Stimulated activated CD8-positive, alpha-beta memory T cell treated with anti-CD3 and anti-CD28 coated beads, Interleukin-7, amount 100 ng/mL, for 1 hour (primary cell): ENCODE measurements at regions not wholly inside any gene's neighbourhood (a gene's known extent, or its start where the extent isn't known, plus 50 kb on each side); places are given as distances from the start of the nearest gene placed in this dataset.
A peak's percentile ranks its signal among the peaks of the same experiment; 100 is the strongest.
"Not testable (repeated sequence)": the region's sequence is repeated elsewhere in the genome, so short reads cannot be mapped to it uniquely, and the experiment has no call there.

Experiments
- DNase-seq, 2 donors: peaks; one replicate each; pipeline ENCODE4 v3.0.0-alpha.2; 2020; ENCODE audit warnings: low read depth in 2 of 2

DNA sequence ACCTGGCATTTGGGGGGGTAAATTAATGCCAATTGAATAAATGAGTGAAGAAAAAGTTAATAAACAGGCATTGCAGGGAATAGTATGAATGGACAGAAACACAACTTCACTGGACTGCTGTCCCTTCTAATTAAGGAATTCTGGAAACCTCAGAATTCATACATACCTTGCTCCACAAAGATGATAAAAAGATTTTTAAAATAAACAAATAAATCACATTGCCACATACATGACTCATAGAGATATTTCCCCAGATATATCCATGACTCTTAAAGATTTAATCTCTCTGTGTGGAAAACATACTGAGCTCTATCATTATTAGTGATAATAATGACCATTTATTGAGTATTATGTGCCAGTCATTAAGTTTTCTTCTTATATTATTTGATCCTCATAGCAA, 469.0 kb upstream of the MEF2C start:
- DNase-seq = no peak

DNA sequence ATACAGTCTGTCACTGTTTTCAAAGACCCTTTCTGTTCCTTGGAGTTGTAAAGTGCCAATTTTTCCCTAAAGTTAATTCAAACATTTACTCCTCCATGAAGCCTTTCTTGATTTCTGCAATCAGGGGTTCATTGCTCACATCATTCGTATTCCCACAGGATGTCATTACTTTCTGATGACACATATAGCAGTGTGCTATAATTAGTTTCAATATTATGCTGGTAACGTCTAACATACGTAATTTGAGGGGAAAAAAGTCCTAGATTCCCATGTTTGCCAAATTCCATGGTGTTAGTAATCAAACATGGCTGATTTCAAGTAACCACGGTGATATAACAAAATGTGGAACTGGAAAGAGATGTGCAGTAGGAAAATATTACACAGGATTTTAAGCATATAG, 468.2 kb upstream of the MEF2C start:
- DNase-seq = no peak

DNA sequence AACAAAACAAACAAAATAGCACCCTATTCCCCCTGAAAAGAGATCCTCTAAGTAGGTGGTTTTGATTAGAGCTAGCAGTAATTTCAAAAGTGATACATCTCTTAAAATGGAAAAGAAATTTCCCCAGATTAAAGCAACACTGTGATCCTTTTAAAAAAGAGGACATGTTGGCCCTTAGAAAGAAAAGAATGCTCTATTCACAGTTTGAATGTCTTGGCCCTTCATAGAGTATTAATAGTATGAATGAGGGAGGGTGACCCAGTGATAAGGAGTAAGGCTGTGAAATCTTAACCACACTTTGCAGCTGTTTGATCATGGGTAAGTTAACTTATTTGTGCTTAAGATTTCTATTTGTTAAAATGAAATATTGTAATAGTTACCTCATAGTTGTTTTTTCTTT, 467.7 kb upstream of the MEF2C start:
- no peak for DNase-seq

DNA sequence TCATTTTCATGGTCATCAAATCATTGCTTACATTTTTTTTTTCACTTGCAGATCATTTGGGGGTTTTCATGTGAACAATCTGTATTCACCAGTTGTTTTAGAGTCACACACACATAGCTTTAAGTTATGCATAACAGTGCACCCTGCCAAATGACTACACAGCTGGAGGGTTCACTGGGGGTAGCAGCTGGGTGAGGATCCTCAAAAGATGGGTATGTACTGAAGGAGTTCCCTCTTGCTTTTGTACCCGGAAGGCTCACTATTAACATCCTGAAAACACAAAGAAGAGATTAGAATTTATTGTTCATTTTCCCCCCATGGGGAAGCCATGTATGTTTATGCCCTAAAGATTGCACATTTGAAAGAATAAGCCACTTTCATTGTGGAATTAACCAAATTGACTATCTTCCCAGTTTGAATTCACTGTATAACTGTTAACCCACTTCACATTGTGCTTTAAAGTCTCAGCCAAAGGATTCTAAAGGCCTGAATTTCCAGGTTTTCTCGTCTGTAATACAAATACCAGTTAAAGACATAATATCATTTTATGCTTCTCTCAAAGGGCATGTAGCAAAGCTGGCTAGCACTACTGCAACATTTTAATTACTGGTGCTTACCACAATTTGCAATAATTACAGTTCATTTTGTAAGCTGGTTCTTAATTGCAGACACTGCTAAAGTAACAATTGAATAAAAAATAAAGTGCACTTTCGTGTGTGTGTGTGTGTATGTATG, 466.4 kb upstream of the MEF2C start:
- no peak for DNase-seq

DNA sequence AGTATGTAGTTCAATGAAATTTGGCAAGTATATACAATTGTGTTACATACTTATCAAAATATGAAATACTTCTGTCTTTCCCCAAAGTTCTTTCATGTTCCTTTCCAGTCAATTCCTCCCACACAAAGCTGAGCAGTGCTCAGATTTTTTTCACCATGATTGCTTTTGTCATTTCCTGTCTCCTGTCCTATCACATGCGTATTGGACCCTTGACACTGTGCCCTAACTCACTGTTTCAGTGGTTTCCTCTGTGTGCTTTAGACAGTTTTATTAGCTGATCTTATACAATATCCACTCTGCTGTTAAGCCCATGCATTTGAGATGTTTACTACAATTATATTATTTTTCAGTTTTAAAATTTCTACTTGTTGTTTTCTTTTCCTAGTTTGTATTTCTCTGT, 463.6 kb upstream of the MEF2C start:
- DNase-seq = no peak

DNA sequence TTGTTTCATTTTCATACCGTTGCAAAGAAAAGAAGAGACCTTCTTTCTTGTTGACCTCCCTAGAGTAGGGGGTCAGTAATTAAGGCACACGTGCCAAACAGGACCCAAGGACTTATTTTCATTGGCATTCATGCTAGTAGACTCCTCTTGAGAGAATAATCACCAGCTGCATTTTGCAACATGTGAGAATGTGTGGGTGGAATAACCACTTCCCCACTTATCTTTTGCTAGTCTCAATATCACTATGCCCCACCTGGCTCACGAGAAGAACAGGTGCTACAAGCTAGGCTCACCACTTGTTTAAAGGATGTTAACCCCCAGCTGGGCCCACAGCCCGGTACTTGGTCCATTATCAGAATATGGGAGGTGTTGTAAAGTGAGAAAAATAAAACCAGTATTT, 460.7 kb upstream of the MEF2C start:
- no peak for DNase-seq

DNA sequence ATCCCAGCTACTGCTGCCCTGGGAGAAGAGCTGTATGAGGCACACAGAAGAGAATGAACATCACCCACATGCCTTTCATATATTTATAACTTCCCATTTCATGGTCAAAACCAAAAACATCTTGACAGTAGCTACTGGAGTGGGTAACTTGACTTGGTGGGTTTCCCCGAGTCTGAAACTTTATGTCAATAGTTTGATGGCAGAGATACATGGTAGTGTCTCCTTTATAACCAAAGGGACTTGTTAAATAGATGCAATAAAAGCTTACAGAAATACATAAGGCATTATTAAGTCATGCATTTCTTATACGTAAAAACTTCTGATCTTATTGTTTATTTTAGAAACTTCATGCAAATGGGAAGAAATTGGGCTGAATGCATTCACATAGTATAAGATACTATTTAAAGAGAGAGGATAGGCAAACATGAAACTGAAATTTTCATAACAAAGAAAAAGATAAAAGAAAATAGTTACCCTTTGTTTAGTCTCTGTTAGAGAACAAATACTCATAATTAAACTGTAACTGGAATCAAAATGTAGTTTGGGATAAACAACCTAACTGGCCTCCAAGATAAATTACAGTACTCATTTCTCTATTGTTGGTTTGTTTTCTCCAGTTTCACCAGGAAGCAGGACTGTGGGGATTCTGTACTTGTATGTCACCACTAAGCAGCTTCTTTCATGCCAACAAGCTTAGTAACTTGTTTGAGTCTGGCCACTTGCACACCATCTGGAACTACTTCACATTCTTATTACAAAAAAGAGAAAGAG, 459.3 kb upstream of the MEF2C start:
- no peak for DNase-seq

DNA sequence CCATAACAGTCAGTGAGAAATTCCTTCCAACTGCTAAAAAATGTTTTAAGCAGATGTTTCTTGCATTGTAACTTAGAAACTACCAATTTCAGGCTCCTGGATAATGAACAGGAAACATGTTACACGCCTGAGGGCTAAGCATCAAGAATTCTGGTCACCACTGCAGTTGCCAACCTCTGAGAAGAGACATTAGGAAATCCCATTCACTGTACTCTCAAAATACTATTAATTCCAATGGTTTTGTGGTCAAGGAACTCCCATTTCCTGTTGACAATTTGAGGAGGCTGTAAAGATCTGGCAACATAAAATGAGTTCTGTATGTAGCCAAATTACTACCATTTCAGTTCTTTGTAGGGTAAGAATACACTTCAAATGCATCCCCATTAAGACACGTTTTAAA, 456.0 kb upstream of the MEF2C start:
- DNase-seq = no peak

DNA sequence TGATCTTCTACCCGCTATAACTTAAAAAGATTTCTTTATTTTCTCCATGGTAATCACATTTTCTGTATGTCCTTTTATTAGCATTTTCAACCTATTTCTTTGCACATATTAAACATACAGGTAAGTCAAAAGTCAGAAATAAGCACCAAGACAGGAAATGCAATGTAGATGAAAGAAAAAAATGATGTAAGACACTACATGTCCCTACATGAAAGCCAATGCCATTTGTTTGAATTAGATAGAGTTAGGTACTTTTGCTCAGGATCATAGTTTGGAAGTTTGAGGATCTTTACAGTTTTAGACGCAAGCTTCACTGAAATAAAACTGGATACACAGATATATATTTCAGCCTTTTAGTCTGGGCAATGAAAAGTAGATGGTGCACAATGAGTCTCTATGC, 453.1 kb upstream of the MEF2C start:
- no peak for DNase-seq

DNA sequence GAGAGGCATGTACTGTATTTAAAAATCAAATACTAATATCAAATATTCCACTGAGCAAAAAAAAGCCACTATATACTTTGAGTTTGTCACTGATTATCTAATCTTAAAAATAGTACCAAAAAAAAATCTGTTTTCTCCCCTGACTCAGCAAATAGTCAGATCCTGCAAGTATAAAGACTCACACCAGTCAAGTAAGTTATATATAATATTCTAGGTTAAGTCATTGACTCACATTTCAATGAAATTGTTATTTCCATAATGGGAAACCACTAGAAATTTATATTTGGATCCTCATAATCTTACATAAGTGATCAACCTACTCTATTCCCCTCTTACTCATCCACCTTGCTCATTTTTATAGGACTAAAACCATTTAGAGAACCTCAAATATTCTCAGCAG, 447.2 kb upstream of the MEF2C start:
- DNase-seq = no peak

DNA sequence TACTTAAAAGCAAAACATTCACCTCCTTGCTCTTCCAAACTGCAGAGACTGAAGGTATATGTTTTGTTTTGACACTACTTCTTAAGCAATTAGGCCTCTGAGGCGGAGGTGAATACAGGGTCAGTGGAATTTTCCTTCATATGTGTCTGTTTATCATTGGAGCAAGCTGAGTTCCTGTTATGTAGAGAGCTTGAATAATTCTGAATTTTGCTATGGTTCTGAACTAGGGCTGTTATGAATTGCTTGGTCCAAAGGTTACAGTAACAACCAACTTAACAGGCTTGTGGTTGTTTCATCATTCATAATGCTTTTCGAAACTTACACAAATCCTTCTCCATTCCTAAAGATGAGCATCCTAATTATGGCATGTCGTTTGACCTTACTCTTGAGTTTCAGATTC, 444.6 kb upstream of the MEF2C start:
- DNase-seq = no peak

DNA sequence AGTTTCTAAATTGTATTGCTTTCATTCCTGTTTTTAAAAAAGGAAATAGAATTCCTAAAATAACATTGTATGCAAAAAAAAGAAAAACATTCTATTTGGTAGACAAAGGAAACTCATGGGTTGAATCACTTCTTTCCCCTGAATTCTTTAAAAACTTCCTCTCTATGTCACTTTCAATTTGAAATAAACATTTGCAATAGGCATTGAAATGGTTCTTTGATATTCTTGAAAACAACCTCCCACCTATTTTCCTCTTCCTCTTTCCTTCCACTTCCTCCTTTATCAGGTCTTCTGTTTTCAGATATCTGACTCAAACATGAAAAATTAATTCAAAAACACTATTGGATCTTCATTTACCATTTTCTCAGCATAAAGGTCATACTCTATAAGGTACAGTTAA, 442.0 kb upstream of the MEF2C start:
- DNase-seq = no peak

DNA sequence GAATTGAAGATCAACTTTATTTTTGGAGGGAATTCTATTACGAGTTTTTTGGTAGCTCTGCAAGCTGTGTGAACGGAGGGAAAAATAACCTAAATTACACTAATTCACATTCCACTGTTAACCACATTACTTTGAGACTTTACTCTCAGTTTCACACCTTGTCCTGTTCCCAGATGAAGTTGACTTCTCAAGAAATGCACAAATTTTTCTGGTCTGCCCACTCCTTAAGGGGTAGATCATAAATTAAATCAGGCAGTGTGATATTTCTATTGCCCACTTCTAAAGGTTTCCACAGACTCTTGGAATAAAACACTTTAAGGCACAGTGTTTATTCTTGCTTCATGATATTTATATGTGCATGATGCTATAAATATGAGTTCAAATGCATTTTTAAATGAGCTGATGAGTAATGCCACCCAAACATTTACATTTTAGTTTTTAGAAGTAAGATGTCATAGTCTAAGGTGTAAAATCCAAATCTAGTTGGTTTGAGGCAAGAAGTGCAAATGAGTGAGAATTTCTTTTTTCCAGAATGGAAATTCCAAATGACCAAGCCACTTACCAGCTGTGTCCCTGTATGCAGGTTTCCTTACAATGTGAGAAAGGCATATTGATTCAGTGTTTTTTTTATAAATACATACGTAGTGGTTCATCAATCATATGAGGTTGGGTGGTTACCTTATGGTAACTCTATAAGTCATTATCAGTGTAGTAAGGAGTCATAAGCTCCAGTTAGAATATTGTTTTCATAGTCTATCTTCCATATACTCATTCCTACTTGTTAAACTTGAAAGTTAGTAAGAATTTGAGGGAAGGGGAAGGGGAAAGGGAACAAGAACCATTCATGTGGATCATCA, 437.7 kb upstream of the MEF2C start:
- no peak for DNase-seq

DNA sequence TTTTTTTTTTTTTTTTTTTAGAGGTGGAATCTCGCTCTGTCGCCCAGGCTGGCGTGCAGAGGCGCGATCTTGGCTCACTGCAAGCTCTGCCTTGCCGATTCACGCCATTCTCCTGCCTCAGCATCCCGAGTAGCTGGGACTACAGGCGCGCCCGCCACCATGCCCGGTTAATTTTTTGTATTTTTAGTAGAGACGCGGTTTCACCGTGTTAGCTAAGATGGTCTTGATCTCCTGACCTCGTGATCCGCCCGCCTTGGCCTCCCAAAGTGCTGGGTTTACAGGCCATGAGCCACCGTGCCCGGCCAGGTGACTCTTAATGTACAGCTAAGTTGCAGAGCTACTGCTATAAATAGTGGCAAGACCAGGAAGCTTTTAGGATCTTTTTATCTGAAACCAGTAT, 434.9 kb upstream of the MEF2C start:
- DNase-seq = not testable (repeated sequence)

DNA sequence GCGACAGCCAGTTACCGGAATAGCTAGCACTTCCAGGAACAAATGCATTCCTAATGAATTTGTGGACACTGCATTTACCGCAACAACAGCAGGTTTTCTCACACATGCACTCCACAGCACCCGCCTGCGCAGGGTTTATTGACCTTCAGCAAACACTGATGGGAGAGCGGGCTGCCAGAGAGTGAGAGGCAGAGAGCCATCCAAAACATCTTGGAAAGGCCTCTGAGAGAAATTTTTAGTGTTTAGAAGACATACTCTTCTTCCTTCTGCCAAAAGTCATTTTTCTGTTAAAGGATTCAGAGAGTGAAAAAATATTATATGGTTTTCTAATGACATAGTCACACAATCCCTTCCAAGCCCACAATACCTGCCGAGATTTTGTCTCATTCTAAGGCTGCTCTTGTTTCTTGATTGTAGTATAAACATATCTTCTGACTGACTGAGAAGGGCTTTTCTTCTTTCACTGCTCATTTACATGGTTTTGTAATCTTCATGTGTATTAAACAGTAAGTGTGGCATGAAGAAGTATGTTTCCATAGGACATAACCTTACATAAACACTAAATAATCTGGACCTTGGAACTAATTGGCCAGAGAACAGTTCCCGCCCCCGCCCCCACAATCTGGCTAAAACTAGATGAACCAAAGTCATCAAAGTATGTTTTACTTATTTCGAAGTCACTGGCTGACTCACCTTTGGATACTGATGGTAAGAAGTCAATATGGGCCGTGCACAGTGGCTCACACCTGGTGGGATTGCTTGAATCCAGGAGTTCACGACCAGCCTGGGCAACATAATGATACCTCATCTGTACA, 432.5 kb upstream of the MEF2C start:
- DNase-seq = no peak

DNA sequence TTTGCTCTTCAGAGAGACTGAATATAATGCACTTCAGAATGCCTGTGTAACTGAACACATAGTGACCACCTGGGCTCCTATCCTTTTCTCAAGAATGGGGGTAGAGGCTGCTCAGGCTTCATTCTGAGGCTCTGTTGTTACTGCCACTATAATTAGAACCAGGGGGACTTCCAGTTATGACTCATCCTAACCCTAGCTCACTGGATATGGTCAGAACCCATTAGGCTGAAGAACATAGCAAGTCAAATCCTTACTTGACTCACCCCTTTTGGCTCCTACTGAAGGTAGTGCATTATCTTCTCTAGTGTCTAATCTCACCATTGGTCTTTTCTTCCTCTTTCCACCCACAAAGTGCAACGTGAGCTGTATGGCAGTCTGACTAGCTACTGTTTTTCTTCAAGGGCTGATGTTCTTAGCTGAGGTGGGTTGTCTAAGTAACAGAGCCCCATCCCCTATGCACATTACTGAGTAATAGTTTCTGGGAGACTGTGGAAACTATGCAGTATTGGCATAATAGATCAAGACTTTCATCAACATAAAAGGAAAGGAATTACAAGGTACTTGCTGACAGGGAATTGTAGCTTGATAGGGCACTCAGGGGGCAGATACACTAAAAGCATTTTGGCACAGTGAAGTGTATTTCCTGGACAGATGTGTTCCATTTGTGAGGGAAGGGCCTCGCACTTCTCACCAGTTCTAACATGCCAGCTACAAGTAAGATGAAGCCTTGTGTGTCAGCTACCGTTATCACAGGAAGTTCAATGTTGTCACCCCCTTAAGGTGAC, 431.0 kb upstream of the MEF2C start:
- DNase-seq = peak in 1 of 2 donors; percentile 1

DNA sequence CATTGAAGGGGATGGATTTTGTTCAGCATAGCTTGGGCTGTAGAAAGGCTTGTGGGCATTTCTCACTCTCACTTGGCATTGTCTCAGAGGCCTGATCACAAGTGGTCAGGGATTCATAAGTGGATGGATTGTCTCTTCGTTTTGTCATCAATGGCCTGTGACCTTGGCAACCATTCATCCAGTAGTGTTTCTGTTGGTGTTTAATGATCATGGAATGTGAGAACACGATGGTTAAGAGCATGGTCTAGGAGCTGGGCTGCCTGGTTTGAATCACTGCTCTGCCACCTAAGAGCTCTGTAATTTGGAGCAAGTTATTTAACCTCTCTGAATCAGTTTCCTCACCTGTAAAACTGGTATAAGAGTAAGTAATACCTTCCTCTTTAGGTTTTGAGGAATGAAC, 430.1 kb upstream of the MEF2C start:
- no peak for DNase-seq

DNA sequence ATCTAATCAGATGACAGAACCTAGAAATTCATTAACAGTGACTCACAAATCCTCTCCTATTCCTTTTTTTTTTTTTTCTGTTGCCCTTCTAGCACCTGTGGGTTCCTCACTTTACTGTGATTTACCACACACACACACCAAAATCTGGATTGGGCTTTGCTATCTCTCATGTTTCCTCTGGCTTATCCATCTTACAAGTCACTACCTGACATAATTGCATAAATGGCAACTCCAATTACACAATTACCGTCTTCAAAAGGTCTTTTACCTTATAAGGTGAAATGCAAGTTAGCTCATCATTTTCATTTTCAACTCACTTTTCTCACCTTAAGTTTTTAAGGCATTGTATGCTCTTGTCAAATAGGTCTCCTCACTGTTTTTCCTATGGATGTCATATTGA, 426.3 kb upstream of the MEF2C start:
- no peak for DNase-seq

DNA sequence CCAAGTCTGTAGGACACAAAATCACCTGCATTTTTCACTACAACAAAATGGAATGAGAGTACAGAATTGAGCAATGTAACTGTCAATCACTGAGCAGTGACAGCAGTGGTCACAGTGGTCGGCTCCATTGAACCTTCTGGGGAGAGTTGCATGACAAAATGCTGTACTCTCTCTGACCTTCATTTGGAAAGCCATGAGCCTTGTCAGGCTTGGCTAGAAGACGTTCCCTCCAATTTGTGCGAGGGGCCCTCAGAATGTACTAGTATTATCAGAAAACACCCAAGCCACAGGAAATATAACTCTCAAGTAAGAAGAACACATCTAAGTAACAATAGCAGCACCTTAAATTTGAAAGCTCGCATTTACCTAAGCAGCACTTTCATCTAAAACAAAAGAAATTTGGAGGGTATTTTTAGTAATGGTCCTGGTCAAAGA, 425.6 kb upstream of the MEF2C start:
- DNase-seq = no peak

DNA sequence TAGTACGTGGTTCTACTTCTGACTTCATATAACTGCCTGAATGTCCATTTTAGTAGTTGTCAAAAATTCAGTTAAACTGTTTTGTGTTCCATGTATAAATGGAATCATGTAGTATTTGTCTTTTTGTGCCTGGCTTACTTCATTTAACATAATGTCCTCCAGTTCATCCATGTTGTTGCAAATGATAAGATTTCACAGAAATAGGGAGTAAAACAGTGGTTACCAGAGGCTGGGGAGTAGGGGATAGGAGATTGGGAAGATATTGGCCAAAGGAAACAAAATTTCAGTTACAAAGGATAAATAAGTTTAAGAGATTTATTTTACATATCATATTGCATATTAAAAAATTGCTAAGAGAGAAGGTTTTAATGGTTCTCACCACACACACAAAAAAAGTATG, 425.0 kb upstream of the MEF2C start:
- no peak for DNase-seq

DNA sequence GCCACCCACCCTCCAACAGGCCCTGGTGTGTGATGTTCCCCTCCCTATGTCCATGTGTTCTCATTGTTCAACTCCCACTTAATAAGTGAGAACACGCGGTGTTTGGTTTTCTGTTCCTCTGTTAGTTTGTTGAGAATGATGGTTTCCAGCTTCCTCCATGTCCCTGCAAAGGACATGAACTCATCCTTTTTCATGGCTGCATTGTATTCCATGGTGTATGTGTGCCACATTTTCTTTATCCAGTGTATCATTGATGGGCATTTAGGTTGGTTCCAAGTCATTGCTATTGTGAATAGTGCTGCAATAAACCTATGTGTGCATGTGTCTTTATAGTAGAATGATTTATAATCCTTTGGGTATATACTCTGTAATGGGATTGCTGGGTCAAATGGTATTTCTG, 424.2 kb upstream of the MEF2C start:
- DNase-seq = not testable (repeated sequence)
